GM23248 (cell line): ENCODE measurements at regions not wholly inside any gene's neighbourhood (a gene's known extent, or its start where the extent isn't known, plus 50 kb on each side); places are given as distances from the start of the nearest gene placed in this dataset.

Source experiments
- DNase-seq: peaks from one replicate; pipeline ENCODE4 v3.0.0-alpha.2; 2015
- H2AFZ ChIP-seq: fragments of 200-600 bp; sonication (generic); 2 replicates; pipeline ENCODE4 v1.6.1; 2016; ENCODE audit warnings: antibody characterized with exemption
- H3F3A ChIP-seq: fragments of 200-600 bp; sonication (generic); 2 replicates; pipeline ENCODE4 v1.6.1; 2016; ENCODE audit warnings: mild to moderate bottlenecking, antibody characterized with exemption, mixed run types; ENCODE audit not compliant: insufficient read depth
- H3K27ac ChIP-seq: fragments of 200-600 bp; sonication (generic); 2 replicates; pipeline ENCODE4 v1.5.1; 2016; ENCODE audit warnings: mild to moderate bottlenecking
- H3K27me3 ChIP-seq: fragments of 200-600 bp; sonication (generic); replicated peaks from 2 replicates; pipeline ENCODE4 v1.6.1; 2016; ENCODE audit warnings: mild to moderate bottlenecking; ENCODE audit not compliant: insufficient read depth
- H3K36me3 ChIP-seq: fragments of 200-600 bp; sonication (generic); 2 replicates; pipeline ENCODE4 v1.6.1; 2016; ENCODE audit warnings: low read depth, mild to moderate bottlenecking
- H3K4me1 ChIP-seq: fragments of 200-600 bp; sonication (generic); 2 replicates; pipeline ENCODE4 v1.6.1; 2016; ENCODE audit warnings: mild to moderate bottlenecking; ENCODE audit not compliant: insufficient read depth
- H3K4me2 ChIP-seq: fragments of 200-600 bp; sonication (generic); one replicate; pipeline ENCODE4 v1.6.1; 2016; ENCODE audit warnings: mild to moderate bottlenecking; ENCODE audit not compliant: unreplicated experiment
- H3K4me3 ChIP-seq: fragments of 200-600 bp; sonication (generic); 2 replicates; pipeline ENCODE4 v1.5.1; 2016; ENCODE audit warnings: mild to moderate bottlenecking
- H3K79me2 ChIP-seq: fragments of 200-600 bp; sonication (generic); 2 replicates; pipeline ENCODE4 v1.6.1; 2016; ENCODE audit warnings: mild to moderate bottlenecking; ENCODE audit not compliant: insufficient read depth
- H3K9ac ChIP-seq: fragments of 200-600 bp; sonication (generic); 2 replicates; pipeline ENCODE4 v1.6.1; 2016; ENCODE audit warnings: mild to moderate bottlenecking
- H3K9me2 ChIP-seq: fragments of 200-600 bp; sonication (generic); 2 replicates; pipeline ENCODE4 v1.6.1; 2016; ENCODE audit warnings: mixed run types, mild to moderate bottlenecking, moderate library complexity; ENCODE audit not compliant: insufficient read depth
- H3K9me3 ChIP-seq: fragments of 200-600 bp; sonication (generic); one replicate; pipeline ENCODE4 v1.6.1; 2017; ENCODE audit warnings: low read depth
- H4K20me1 ChIP-seq: fragments of 200-600 bp; sonication (generic); 2 replicates; pipeline ENCODE4 v1.6.0; 2016; ENCODE audit not compliant: insufficient read depth
- EZH2 ChIP-seq: fragments of 200-600 bp; sonication (generic); IDR thresholded peaks from 2 replicates; pipeline ENCODE4 v1.6.1; 2018; ENCODE audit warnings: antibody characterized with exemption, mild to moderate bottlenecking; ENCODE audit not compliant: insufficient read depth, poor library complexity, severe bottlenecking
- EZH2phosphoT487 ChIP-seq: fragments of 200-600 bp; sonication (generic); IDR thresholded peaks from 2 replicates; pipeline ENCODE4 v1.6.1; 2018; ENCODE audit warnings: antibody characterized with exemption, moderate library complexity, mild to moderate bottlenecking, low read depth; ENCODE audit not compliant: insufficient read depth
- WGBS, 2 experiments: methylation state at CpG; one replicate each; pipeline ENCODE4 v1.1.6; 2015 to 2017; ENCODE audit warnings: low lambda C conversion rate in 2 of 2, low coverage in 1 of 2; ENCODE audit errors: missing lambda C conversion rate in 2 of 2; 5-methylcytosine and 5-hydroxymethylcytosine counted together
- in situ Hi-C: fragments of 300-500 bp; cut with MboI; formaldehyde crosslinking; loops from 2 replicates; pipeline ENCODE4 v1.15.0; 2020

DNA sequence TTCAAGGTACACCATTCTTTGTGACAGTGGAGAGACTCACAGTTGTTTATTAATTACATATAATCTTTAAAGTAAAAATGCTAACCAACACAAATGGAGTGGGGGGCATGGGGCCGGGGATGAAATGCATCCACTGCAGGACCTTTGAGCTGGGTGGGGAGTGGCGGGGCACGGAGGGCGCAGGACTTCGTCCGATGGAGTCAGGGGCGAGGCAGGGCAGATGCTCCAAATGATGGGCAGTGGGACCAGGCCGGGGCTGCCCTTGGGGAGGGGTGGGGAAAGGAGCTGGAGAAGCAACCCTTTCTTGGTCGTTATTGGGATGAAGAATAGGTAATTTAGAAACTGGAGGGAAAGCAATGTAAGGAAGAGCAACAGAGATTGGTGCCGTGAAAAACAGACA lies 220.0 kb downstream of the TEX29 start:
- Histone ChIP-seq H3K9me2 (no peaks in the 10 kb centered on the region), H2AFZ (no peak overlapping the region), H3K4me3 (no peak overlapping the region), H3K9ac (no peak overlapping the region), H3F3A (no peaks in the 10 kb centered on the region), H3K4me1 (no peaks in the 10 kb centered on the region), H3K27me3 (peaks cover 4% of the 10 kb centered on the region; the same call in 1 of the 2 replicates), H4K20me1 (no peaks in the 10 kb centered on the region), H3K4me2 (no peak overlapping the region), H3K36me3 (no peaks in the 10 kb centered on the region), H3K9me3 (no peaks in the 10 kb centered on the region), H3K27ac (no peak overlapping the region), H3K79me2 (no peaks in the 10 kb centered on the region)
- in situ Hi-C loops, result loop anchor here (10.0 kb wide), 1 partner anchor 64 kb away; no protein-coding TSS in a partner anchor
- TF ChIP-seq EZH2 (no peak), EZH2phosphoT487 (no peak)
- 41 to 54% methylated on average over 8 to 10 of the region's 10 CpGs for WGBS, 2 experiments
- DNase-seq, result no peak

DNA sequence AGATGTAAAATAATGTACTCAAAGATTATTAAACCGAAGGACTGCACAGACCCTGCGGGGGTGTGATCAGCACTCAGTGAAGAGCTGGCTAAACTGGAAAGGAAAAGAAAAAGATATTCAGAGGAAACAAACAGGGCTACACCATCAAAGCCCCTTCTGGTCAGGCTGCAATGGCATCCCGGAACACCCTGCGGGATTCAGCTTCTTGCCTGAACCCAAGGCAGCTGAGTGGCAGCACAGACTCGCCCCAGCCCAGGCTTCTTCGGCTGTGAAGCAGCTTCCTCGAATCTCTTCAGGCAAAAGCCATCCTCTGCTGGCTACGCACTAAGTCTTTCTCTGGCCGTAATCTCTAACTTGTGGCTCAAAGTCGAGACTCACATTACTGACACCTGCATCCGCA lies 220.9 kb downstream of the TEX29 start:
- no peak for DNase-seq
- H3K36me3 ChIP-seq, result no peaks in the 10 kb centered on the region
- TF ChIP-seq EZH2, result no peak
- no peak overlapping the region for H3K4me2 ChIP-seq
- no peaks in the 10 kb centered on the region for H3F3A ChIP-seq
- H3K9ac ChIP-seq, result no peak overlapping the region
- no peaks in the 10 kb centered on the region for H3K9me2 ChIP-seq
- H3K4me1 ChIP-seq, result no peaks in the 10 kb centered on the region
- no peaks in the 10 kb centered on the region for H3K27me3 ChIP-seq
- in situ Hi-C loops, result loop anchor here (10.0 kb wide), 1 partner anchor 63 kb away; no protein-coding TSS in a partner anchor
- H3K79me2 ChIP-seq, result no peaks in the 10 kb centered on the region
- no peaks in the 10 kb centered on the region for H3K9me3 ChIP-seq
- H3K27ac ChIP-seq, result no peak overlapping the region
- H2AFZ ChIP-seq, result no peak overlapping the region
- H4K20me1 ChIP-seq, result no peaks in the 10 kb centered on the region
- WGBS, 2 experiments, result 25 to 30% methylated on average over 11 of the region's 11 CpGs
- H3K4me3 ChIP-seq, result no peak overlapping the region

DNA sequence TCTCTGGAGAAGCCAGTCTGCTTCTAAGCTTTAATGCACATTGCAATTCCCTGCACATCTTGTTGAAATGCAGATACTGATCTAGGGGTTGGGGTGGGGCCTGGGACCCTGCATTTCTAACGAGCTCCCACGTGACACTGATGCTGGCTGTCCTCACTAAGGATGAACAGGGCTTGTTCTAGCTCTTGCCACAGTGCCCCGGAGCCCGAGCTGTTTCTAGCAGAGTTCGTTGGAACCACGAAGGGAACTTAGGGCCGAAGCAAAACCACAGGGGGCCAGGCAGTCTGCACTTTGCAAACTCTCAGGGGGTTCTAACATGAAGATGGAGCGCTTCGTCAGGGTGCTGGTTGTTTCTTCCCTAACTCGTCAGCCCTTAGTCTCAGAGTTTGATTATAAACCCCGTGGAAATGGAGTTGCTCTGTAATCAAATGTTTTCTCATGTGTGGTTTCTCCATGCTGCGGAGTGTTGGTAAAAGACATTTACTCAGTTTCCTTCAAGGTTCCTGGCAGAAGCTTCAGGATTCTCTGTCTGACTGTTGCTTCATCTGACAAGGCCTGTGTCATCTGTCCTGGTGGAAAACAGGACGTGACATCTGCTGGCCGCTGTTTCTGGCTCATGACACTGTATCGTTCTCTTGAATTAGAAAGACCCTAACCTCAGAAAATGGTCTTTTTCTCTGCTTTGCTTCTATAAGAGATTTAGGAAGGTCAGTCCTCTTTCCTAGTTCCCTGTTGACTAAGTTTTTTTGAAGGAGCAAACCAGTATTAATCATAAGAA lies 221.5 kb downstream of the TEX29 start:
- no peaks in the 10 kb centered on the region for H4K20me1 ChIP-seq
- no peaks in the 10 kb centered on the region for H3K36me3 ChIP-seq
- H3K27ac ChIP-seq, result no peak overlapping the region
- no peaks in the 10 kb centered on the region for H3K4me1 ChIP-seq
- no peaks in the 10 kb centered on the region for H3F3A ChIP-seq
- H3K4me3 ChIP-seq, result no peak overlapping the region
- no peaks in the 10 kb centered on the region for H3K9me3 ChIP-seq
- no peak for DNase-seq
- in situ Hi-C loops, result loop anchor here (10.0 kb wide), 1 partner anchor 63 kb away; no protein-coding TSS in a partner anchor
- H3K9ac ChIP-seq, result no peak overlapping the region
- TF ChIP-seq EZH2 (no peak), EZH2phosphoT487 (no peak)
- H3K27me3 ChIP-seq, result no peaks in the 10 kb centered on the region
- no peak overlapping the region for H2AFZ ChIP-seq
- H3K4me2 ChIP-seq, result no peak overlapping the region
- no peaks in the 10 kb centered on the region for H3K79me2 ChIP-seq
- WGBS, 2 experiments, result 32 to 46% methylated on average over 15 of the region's 15 CpGs
- H3K9me2 ChIP-seq, result no peaks in the 10 kb centered on the region

DNA sequence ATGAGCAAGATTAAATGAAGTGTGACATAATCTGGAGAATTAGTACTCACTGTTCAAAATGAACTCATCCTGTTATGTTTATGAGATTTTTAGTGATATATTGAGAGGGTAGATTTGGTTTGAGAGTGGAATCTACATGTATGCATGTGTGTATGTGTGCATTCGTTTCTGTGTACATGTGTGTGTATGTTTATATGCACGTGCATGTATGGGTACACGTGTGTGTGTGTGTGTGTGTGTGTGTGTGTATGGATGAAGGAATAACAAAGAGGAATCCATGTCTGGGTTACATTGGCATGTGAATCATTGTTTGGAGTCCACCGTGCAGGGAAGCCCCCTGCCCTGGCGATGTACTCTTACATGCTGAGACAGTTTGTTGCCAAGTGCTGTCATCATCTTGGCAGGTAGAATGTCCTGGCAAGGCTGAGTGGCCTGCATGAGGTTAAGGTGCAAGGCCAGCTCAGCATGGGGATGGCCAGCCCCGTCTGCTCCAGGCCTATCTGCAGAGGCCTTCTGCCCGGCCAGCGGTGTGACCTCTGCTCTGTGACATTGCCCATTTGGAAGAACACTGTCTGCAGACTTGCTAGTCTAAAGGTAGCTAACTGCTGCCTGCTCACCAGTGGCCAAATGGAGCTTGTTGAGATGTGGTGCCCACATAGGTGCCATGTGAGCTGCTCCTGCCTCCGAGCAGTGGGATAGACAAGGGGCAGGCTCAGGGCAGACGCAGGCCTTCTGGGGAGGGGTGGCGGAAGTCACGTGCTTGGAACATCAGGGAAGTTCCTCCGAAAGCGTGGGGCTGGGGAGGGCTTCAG lies 222.3 kb downstream of the TEX29 start:
- no peak for TF ChIP-seq EZH2phosphoT487
- TF ChIP-seq EZH2, result no peak
- Histone ChIP-seq H3F3A (no peaks in the 10 kb centered on the region), H3K36me3 (no peaks in the 10 kb centered on the region), H3K27me3 (no peaks in the 10 kb centered on the region), H3K9ac (no peak overlapping the region), H3K27ac (no peak overlapping the region), H3K4me1 (no peaks in the 10 kb centered on the region), H3K79me2 (no peaks in the 10 kb centered on the region), H3K9me2 (no peaks in the 10 kb centered on the region), H3K4me3 (no peak overlapping the region), H4K20me1 (no peaks in the 10 kb centered on the region), H2AFZ (no peak overlapping the region), H3K4me2 (no peak overlapping the region), H3K9me3 (no peaks in the 10 kb centered on the region)
- no peak for DNase-seq
- 22% methylated on average over 14 of the region's 14 CpGs for WGBS, 2 experiments
- in situ Hi-C loops, result loop anchor here (10.0 kb wide), 1 partner anchor 62 kb away; no protein-coding TSS in a partner anchor
